ENCODE measurements at regions not wholly inside any gene's neighbourhood (a gene's known extent, or its start where the extent isn't known, plus 50 kb on each side); places are given as distances from the start of the nearest gene placed in this dataset.

- no peaks in the 10 kb centered on the region for H3K4me1 ChIP-seq (ENCODE audit: control insufficient read depth in 4 of 4, insufficient read depth in 4 of 4, low read length in 3 of 4)
- H3K9ac ChIP-seq (ENCODE audit: low read depth in 1 of 2, low read length in 2 of 2), result no peak overlapping the region
- H3K9me3 ChIP-seq (ENCODE audit: control insufficient read depth in 4 of 4, low read length in 3 of 4), result peaks cover 0 to 3% (median 0%) of the 10 kb centered on the region in 4 donors
- H3K36me3 ChIP-seq (ENCODE audit: control insufficient read depth in 4 of 4, insufficient read depth in 3 of 4, low read depth in 1 of 4, low read length in 3 of 4), result no peaks in the 10 kb centered on the region
- no peak overlapping the region for H3K4me3 ChIP-seq (ENCODE audit: low read depth in 1 of 3, low read length in 3 of 3)
- no peak for DNase-seq (ENCODE audit: low spot score)
- 73% methylated on average over 20 of the region's 20 CpGs for WGBS
- H3K27ac ChIP-seq (ENCODE audit: low read depth in 1 of 2, low read length in 2 of 2), result no peak overlapping the region
- peaks cover 0 to 2% (median 0%) of the 10 kb centered on the region in 4 donors for H3K27me3 ChIP-seq (ENCODE audit: control insufficient read depth in 4 of 4, insufficient read depth in 4 of 4, low read length in 3 of 4)
- TF ChIP-seq MAX (IDR thresholded peaks at IDR 0.05) (no peak), RXRA (IDR thresholded peaks at IDR 0.05) (no peak), GABPA (IDR thresholded peaks at IDR 0.05 in 1 of 2, conservative IDR thresholded peaks at IDR 0.05 in 1 of 2) (no peak), ATF3 (IDR thresholded peaks at IDR 0.05) (no peak), RAD21 (IDR thresholded peaks at IDR 0.05) (no peak), FOXA2 (IDR thresholded peaks at IDR 0.05) (no peak)
- TF ChIP-seq, protein P1, sequence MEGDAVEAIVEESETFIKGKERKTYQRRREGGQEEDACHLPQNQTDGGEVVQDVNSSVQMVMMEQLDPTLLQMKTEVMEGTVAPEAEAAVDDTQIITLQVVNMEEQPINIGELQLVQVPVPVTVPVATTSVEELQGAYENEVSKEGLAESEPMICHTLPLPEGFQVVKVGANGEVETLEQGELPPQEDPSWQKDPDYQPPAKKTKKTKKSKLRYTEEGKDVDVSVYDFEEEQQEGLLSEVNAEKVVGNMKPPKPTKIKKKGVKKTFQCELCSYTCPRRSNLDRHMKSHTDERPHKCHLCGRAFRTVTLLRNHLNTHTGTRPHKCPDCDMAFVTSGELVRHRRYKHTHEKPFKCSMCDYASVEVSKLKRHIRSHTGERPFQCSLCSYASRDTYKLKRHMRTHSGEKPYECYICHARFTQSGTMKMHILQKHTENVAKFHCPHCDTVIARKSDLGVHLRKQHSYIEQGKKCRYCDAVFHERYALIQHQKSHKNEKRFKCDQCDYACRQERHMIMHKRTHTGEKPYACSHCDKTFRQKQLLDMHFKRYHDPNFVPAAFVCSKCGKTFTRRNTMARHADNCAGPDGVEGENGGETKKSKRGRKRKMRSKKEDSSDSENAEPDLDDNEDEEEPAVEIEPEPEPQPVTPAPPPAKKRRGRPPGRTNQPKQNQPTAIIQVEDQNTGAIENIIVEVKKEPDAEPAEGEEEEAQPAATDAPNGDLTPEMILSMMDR (IDR thresholded peaks at IDR 0.05; ENCODE audit: low read depth, low read length, missing input control), result no peak
Measured at GRCh38 chr10:2817940-2818636, 249.3 kb upstream of the PFKP start.

- H3K27me3 ChIP-seq (ENCODE audit: control insufficient read depth in 4 of 4, insufficient read depth in 4 of 4, low read length in 3 of 4), result no peaks in the 10 kb centered on the region
- no peak overlapping the region for H3K27ac ChIP-seq (ENCODE audit: low read depth in 1 of 2, low read length in 2 of 2)
- H3K4me1 ChIP-seq (ENCODE audit: control insufficient read depth in 4 of 4, insufficient read depth in 4 of 4, low read length in 3 of 4), result no peaks in the 10 kb centered on the region
- no peak overlapping the region for H3K4me3 ChIP-seq (ENCODE audit: low read depth in 1 of 3, low read length in 3 of 3)
- no peak for DNase-seq (ENCODE audit: low spot score)
- H3K36me3 ChIP-seq (ENCODE audit: control insufficient read depth in 4 of 4, insufficient read depth in 3 of 4, low read depth in 1 of 4, low read length in 3 of 4), result no peaks in the 10 kb centered on the region
- WGBS, result 80% methylated on average over 7 of the region's 7 CpGs
- TF ChIP-seq ZBTB33 (IDR thresholded peaks at IDR 0.05), result no peak
- TF ChIP-seq HNF4A (conservative IDR thresholded peaks at IDR 0.05), result no peak
- TF ChIP-seq HNF4G (IDR thresholded peaks at IDR 0.05), result no peak
- TF ChIP-seq RXRA (IDR thresholded peaks at IDR 0.05), result no peak
- no peak for TF ChIP-seq MAX (IDR thresholded peaks at IDR 0.05)
- TF ChIP-seq RAD21 (IDR thresholded peaks at IDR 0.05), result no peak
- no peak overlapping the region for H3K9ac ChIP-seq (ENCODE audit: low read depth in 1 of 2, low read length in 2 of 2)
- no peaks in the 10 kb centered on the region for H3K9me3 ChIP-seq (ENCODE audit: control insufficient read depth in 4 of 4, low read length in 3 of 4)
Measured at GRCh38 chr10:2813693-2814092, 253.7 kb upstream of the PFKP start.

DNA sequence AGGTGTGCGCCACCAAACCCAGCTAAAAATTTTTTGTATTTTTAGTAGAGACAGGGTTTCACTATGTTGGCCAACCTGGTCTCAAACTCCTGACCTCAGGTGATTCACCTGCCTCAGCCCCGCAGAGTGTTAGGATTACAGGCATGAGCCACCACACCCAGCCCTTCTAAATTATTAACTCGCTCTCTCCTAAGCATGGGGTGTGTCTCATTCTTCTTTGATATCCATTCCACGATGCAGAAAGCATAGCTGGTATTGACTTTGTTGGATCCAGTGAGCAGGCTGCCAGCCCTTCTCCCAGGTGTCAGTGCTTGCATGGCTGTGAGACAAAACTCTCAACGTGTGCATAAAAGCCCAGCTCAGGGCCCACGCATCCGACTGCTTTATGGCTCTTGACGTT is 254.1 kb upstream of the PFKP start:
- no peaks in the 10 kb centered on the region for H3K36me3 ChIP-seq (ENCODE audit: control insufficient read depth in 4 of 4, insufficient read depth in 3 of 4, low read depth in 1 of 4, low read length in 3 of 4)
- no peak for DNase-seq (ENCODE audit: low spot score)
- H3K27ac ChIP-seq (ENCODE audit: low read depth in 1 of 2, low read length in 2 of 2), result no peak overlapping the region

More for the DNA sequence above, 254.1 kb upstream of the PFKP start:
- no peak for TF ChIP-seq GABPA (IDR thresholded peaks at IDR 0.05 in 1 of 2, conservative IDR thresholded peaks at IDR 0.05 in 1 of 2)
- no peak for TF ChIP-seq JUND (IDR thresholded peaks at IDR 0.05)
- no peak for TF ChIP-seq RAD21 (IDR thresholded peaks at IDR 0.05)
- TF ChIP-seq FOXA2 (IDR thresholded peaks at IDR 0.05), result no peak
- no peak for TF ChIP-seq YY1 (IDR thresholded peaks at IDR 0.05)
- TF ChIP-seq ATF3 (IDR thresholded peaks at IDR 0.05), result no peak
- no peak for TF ChIP-seq NR2F2 (IDR thresholded peaks at IDR 0.05)
- TF ChIP-seq RXRA (IDR thresholded peaks at IDR 0.05), result no peak
- TF ChIP-seq TAF1 (conservative IDR thresholded peaks at IDR 0.05), result no peak
- no peak for TF ChIP-seq MAX (IDR thresholded peaks at IDR 0.05)
- TF ChIP-seq, protein P1 (IDR thresholded peaks at IDR 0.05; ENCODE audit: low read depth, low read length, missing input control), result no peak
- no peak for TF ChIP-seq HNF4A (conservative IDR thresholded peaks at IDR 0.05)
- no peak for TF ChIP-seq SP1 (IDR thresholded peaks at IDR 0.05)
- Histone ChIP-seq H3K4me3 (ENCODE audit: low read depth in 1 of 3, low read length in 3 of 3) (no peak overlapping the region), H3K4me1 (ENCODE audit: control insufficient read depth in 4 of 4, insufficient read depth in 4 of 4, low read length in 3 of 4) (no peaks in the 10 kb centered on the region), H3K9ac (ENCODE audit: low read depth in 1 of 2, low read length in 2 of 2) (no peak overlapping the region), H3K9me3 (ENCODE audit: control insufficient read depth in 4 of 4, low read length in 3 of 4) (no peaks in the 10 kb centered on the region), H3K27me3 (ENCODE audit: control insufficient read depth in 4 of 4, insufficient read depth in 4 of 4, low read length in 3 of 4) (no peaks in the 10 kb centered on the region)
- 59% methylated on average over 8 of the region's 8 CpGs for WGBS
